Left cardiac atrium (tissue), 4 donors: ENCODE measurements at regions not wholly inside any gene's neighbourhood (a gene's known extent, or its start where the extent isn't known, plus 50 kb on each side); places are given as distances from the start of the nearest gene placed in this dataset.
"Not testable (repeated sequence)": the region's sequence is repeated elsewhere in the genome, so short reads cannot be mapped to it uniquely, and the experiment has no call there.

Experiments
- ATAC-seq, 2 donors: fragments of 200-7000 bp; cut with Tn5 transposase; one replicate each; pipeline ENCODE4 v1.9.1; 2020; ENCODE audit warnings: mild to moderate bottlenecking in 2 of 2, moderate library complexity in 2 of 2
- DNase-seq: peaks from one replicate; pipeline ENCODE4 v3.0.0-alpha.2; 2020
- intact Hi-C, 2 donors: fragments of 100-400 bp; cut with DNase I; formaldehyde crosslinking; loops; one replicate each; pipeline versions ENCODE4 v1.14.1 to v1.15.1; 2022 to 2023
- donor health status: DM: no; HTN: yes; CAD: no.
- donor health status: DM: no; HTN: yes; CAD: no; lungs with severe emphysema.
- donor health status: DM: yes; HTN: yes; CAD: no.
- donor health status: Dilated cardiomyopathy.

DNA sequence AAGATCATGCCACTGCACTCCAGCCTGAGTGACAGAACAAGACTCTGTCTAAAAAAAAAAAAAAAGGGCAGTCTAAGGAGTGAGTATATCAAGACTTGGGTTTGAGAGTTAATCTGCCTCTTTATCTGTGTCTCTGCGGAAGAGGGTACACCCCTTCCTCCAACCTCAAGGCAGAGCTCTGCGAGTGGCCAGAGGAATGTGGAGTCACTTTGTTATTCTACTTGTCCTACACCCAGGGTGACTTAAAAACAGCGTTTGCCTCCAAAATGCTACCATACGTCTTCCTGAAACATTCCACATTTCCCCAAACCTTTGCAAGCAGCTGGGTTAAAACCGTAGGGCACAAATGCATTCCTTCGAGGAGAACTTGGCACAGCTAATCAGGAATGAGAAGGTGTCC is 199.9 kb downstream of the SHOX start:
- ATAC-seq = no peak
- intact Hi-C loops = no loop called here
- DNase-seq = no peak

GRCh38 chrX:829145-829544 is 198.6 kb downstream of the SHOX start:
- no peak for ATAC-seq
- DNase-seq = no peak
- intact Hi-C loops = no loop called here

DNA sequence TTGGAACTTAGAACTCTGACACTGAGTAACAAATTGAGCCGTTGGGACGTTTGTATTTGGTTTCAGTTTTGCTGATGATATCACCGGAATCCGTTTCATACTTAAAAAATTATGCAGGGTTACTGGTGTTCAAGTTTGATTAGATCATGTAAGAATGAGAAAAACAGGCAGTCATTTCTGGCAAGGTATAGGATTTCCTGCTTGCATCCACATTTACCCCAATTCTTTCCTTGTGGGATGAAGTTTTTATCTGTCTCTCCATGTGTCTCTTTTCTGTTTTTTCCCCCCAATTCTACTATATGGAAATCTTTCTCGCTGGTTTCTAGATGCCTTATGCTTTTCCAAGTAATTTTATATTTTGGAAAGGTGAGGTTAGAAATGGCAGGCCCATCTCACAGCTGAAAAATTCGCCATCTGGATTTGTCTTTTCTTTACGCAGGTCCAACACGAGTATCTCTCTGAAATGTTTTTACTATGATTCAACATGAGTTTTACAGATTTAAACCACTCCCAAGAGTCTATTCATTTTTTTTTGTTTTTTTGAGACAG is 197.9 kb downstream of the SHOX start:
- no peak for ATAC-seq
- DNase-seq = no peak
- intact Hi-C loops = no loop called here

DNA sequence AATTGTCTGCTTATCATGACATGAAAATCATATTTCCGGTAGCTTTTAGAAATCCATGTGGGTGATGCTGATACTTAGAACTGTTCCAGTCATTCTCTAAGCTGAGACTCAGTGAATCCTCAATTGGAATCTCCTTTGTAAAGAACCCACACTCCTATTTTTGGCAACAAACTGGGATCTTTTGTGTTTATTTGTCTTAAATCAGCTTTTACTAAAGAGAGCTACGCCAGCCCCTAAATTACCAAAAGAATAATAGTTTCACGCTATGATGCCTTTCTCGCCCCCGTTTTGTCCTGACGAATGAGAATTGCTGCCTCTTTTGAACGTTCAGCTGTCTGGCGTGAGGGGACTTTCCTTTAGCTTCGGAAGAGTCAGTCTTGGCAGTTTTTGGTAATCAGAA is 195.9 kb downstream of the SHOX start:
- intact Hi-C loops = no loop called here
- no peak for ATAC-seq
- DNase-seq = no peak

- ATAC-seq (no peak), DNase-seq (no peak)
- intact Hi-C loops = no loop called here
Measured at GRCh38 chrX:825991-826390, 195.4 kb downstream of the SHOX start.

- intact Hi-C loops, DNase-seq, ATAC-seq: not testable (repeated sequence)
Measured at GRCh38 chrX:823073-823472, 192.5 kb downstream of the SHOX start.

DNA sequence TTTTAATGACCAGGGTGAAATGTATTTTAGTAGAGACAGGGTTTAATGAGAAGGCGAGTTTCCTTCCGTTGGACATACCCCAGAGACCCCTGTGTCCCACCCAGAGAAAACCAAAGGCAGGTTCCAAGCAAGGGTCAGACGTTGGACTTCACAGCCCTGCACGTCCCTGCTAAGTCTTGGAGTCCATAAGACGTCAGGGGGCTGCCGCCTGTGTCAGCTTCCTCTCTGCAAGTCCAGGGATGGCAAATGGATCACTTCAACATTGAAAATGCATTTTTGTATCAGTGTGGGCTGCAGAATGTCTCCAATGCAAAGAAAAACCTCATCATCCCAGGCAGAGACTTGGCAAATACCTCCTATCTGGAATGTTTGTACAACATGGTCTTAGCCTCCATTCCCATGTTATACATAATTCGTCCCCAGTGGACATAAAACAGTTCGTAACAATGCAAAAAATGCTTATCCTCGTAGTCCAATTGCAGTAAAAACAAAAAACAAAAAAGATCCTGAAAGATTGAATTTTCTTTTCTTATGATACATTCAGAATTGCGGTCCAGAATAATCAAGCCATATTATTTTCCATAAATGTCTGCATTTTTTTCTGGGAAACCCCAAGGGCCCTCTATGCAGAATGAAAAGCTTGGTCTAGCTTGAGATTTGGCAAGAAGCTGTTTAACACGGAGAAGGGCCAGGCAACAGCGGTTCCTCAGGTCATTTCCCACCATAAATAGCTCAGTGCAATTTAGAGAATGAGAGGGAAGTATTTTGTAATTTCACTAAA is 190.9 kb downstream of the SHOX start:
- DNase-seq (no peak), ATAC-seq (no peak)
- intact Hi-C loops = no loop called here

DNA sequence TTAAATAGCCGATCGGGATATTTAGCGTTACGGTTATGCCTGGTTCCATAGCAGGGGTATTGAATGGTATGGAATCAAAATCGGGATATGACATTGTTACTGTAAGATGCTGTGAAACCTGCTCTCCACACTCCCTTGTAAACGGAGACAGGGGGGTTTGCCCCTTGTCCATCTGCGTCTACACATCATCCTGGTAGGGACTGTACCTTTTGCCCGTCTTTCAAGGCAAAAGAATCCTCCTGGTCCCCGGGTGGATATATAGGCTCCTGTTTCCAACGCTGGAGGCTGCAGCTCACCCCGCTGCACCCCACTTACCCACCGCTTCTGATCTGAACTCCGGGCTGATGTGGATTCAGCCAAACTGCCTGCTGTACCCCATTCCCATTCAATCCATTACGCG is 189.1 kb downstream of the SHOX start:
- DNase-seq = no peak
- intact Hi-C loops = no loop called here
- ATAC-seq = no peak

GRCh38 chrX:817759-818300 is 187.2 kb downstream of the SHOX start:
- intact Hi-C loops = no loop called here

GRCh38 chrX:817147-817546 is 186.6 kb downstream of the SHOX start:
- DNase-seq, intact Hi-C loops, ATAC-seq: not testable (repeated sequence)

More at GRCh38 chrX:817759-818300, 187.2 kb downstream of the SHOX start:
- ATAC-seq (no peak), DNase-seq (no peak)

GRCh38 chrX:816411-816810 is 185.8 kb downstream of the SHOX start:
- no peak for DNase-seq
- ATAC-seq = no peak
- intact Hi-C loops = no loop called here

DNA sequence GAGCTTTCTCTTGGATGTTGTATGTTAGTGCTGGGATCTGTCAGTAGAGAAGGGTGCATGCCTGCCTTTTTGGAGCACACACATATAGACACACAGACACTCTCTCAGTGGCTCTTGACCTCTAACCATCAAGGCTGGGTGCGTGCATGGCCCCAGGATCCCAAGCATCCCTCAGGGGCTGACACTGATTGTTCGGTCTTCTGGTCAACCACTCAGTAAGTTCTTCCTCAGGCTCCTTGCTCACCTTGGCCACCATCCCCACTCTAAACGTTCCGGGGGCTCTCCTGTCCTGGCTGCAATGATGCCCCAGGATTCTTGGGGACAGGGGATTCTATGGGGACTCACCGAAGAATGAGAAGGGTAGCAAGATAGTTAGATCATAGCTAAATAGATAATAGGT is 179.6 kb downstream of the SHOX start:
- DNase-seq = no peak
- intact Hi-C loops = no loop called here
- ATAC-seq = no peak

DNA sequence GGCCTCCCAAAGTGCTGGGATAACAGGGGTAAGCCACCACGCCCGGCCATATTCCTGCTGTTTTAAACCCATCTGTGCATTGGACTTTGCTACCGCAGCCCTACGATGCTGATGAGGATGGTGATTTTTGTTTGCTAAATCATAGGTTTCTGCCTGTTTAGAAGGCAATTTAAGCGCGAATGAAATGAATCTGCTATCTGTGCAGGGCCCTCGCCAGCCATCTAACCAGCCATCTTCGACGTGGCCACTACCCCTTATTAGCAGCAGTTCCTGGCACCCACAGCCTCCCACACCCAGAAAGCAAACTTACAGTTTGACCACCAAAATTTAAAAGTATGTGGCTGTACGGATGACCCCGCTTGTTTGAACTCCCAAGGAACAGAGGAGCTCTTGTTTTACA is 178.5 kb downstream of the SHOX start:
- no peak for ATAC-seq
- intact Hi-C loops = no loop called here
- no peak for DNase-seq

- DNase-seq (no peak), ATAC-seq (no peak)
- intact Hi-C loops = no loop called here
Measured at GRCh38 chrX:806586-806985, 176.0 kb downstream of the SHOX start.

DNA sequence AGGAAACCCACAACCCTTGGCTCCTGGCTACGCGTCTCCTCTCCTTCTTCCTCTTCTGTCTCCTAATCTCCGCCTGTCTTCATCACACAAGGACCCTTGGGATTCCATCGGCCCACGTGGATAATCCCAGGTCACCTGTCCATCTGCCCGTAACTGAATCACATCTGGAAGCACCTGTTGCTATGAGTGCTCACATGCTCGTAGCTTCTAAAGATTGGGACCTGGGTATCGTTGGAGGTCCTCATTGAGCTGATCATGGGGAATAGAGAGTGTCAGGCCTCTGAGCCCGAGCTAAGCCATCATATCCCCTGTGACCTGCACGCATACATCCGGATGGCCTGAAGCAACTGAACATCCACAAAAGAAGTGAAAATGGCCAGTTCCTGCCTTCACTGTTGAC is 175.4 kb downstream of the SHOX start:
- intact Hi-C loops = no loop called here
- DNase-seq (no peak), ATAC-seq (no peak)

- no peak for DNase-seq
- ATAC-seq = no peak
- intact Hi-C loops = no loop called here
Measured at GRCh38 chrX:805103-805670, 174.6 kb downstream of the SHOX start.

GRCh38 chrX:802846-803245 is 172.3 kb downstream of the SHOX start:
- intact Hi-C loops = no loop called here
- DNase-seq (no peak), ATAC-seq (no peak)

DNA sequence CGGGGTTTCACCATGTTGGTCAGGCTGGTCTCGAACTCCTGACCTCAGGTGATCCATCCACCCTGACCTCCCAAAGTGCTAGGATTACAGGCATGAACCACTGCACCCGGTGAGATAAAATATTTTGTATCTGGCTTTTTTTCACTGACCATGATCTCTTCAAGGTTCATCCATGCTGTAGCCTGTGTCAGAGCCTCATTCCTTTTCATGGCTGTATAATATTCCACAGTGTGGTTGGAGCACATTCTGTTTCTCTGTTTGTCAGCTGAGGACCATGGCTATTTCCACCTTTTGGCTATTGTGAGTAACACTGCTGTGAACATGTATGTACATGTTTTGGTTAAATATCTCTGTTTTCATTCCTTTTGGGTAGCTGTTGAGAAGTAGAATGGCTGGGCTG is 169.2 kb downstream of the SHOX start:
- DNase-seq = no peak
- intact Hi-C loops = no loop called here
- no peak for ATAC-seq

- intact Hi-C loops = no loop called here
- no peak for DNase-seq
- ATAC-seq = no peak
Measured at GRCh38 chrX:794311-794710, 163.7 kb downstream of the SHOX start.

DNA sequence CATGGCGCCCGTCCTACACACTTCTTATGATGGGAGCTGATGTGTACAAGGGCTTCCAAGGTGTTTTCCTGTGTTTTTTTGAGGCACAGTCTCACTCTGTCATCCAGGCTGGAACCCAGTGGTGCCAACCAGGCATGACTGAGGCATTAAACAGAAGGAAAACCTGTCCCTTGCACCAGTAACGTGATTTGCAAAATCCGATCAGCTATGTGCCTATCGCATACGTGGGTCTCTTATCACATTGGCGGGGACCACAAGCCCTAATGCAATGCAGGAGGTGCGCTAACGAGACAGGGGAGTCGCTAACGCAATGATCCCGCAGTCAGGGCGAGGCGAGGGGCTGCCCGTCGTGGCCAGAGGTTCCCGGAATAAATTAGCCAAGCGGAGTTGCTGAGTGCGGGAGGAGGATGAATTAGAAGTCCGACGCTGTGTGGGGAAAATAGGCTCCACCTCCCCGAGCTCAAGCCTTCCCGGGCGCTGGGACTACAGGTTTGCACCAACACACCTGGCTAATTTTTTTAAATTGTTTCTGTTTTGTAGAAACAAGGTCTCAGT is 162.7 kb downstream of the SHOX start:
- intact Hi-C loops = no loop called here
- DNase-seq (no peak), ATAC-seq (no peak)
